Colonic mucosa (tissue), 4 donors: ENCODE measurements at regions not wholly inside any gene's neighbourhood (a gene's known extent, or its start where the extent isn't known, plus 50 kb on each side); places are given as distances from the start of the nearest gene placed in this dataset.

Experiments used
- DNase-seq: peaks from one replicate; pipeline ENCODE4 v3.0.0-alpha.2; 2020
- H3K27ac ChIP-seq: fragments of 200-600 bp; one replicate; pipeline ENCODE4 v1.8.0; 2021
- H3K27me3 ChIP-seq: fragments of 200-600 bp; one replicate; pipeline ENCODE4 v1.8.0; 2021
- H3K36me3 ChIP-seq: fragments of 200-600 bp; one replicate; pipeline ENCODE4 v1.8.0; 2021
- H3K4me1 ChIP-seq: fragments of 200-600 bp; one replicate; pipeline ENCODE4 v1.8.0; 2021; ENCODE audit warnings: mild to moderate bottlenecking
- H3K4me3 ChIP-seq: fragments of 200-600 bp; one replicate; pipeline ENCODE4 v1.8.0; 2021
- H3K9ac ChIP-seq, 2 donors: one replicate each; pipeline ENCODE4 v1.7.0; 2013; ENCODE audit warnings: control low read depth in 2 of 2, low read depth in 2 of 2, low read length in 2 of 2
- H3K9me3 ChIP-seq: fragments of 200-600 bp; one replicate; pipeline ENCODE4 v1.8.0; 2021
- CTCF ChIP-seq: fragments of 200-600 bp; IDR thresholded peaks from one replicate; pipeline ENCODE4 v1.8.0; 2022; ENCODE audit warnings: antibody characterized with exemption, mild to moderate bottlenecking
- intact Hi-C: fragments of 100-400 bp; cut with DNase I; formaldehyde crosslinking; loops from one replicate; pipeline ENCODE4 v1.14.1; 2022
- donor health status: healthy.
- donor health status: DM: no; HTN: no; CAD: no.
- donor health status: DM: no; HTN: no; CAD: no.

GRCh38 chr5:118033686-118034338 lies 954.5 kb downstream of the DTWD2 start:
- no peaks in the 10 kb centered on the region for H3K9me3 ChIP-seq
- intact Hi-C loops = no loop called here
- DNase-seq = no peak
- TF ChIP-seq CTCF = no peak
- no peaks in the 10 kb centered on the region for H3K27me3 ChIP-seq
- H3K4me3 ChIP-seq = no peak overlapping the region
- no peaks in the 10 kb centered on the region for H3K36me3 ChIP-seq
- no peaks in the 10 kb centered on the region for H3K4me1 ChIP-seq
- no peak overlapping the region for H3K9ac ChIP-seq
- H3K27ac ChIP-seq = no peak overlapping the region

GRCh38 chr5:118029807-118030206 lies 958.5 kb downstream of the DTWD2 start:
- intact Hi-C loops = no loop called here
- no peaks in the 10 kb centered on the region for H3K27me3 ChIP-seq
- H3K4me3 ChIP-seq = no peak overlapping the region
- H3K9ac ChIP-seq = no peak overlapping the region
- H3K27ac ChIP-seq = no peak overlapping the region
- no peaks in the 10 kb centered on the region for H3K36me3 ChIP-seq
- no peak for DNase-seq
- H3K4me1 ChIP-seq = no peaks in the 10 kb centered on the region
- no peak for TF ChIP-seq CTCF
- H3K9me3 ChIP-seq = no peaks in the 10 kb centered on the region

GRCh38 chr5:118022062-118022461 lies 966.3 kb downstream of the DTWD2 start:
- no peak overlapping the region for H3K9ac ChIP-seq
- no peak overlapping the region for H3K4me3 ChIP-seq
- no peak overlapping the region for H3K27ac ChIP-seq
- intact Hi-C loops = no loop called here
- no peak for TF ChIP-seq CTCF
- no peak for DNase-seq
- no peaks in the 10 kb centered on the region for H3K36me3 ChIP-seq
- H3K4me1 ChIP-seq = no peaks in the 10 kb centered on the region
- H3K9me3 ChIP-seq = no peaks in the 10 kb centered on the region
- H3K27me3 ChIP-seq = no peaks in the 10 kb centered on the region

GRCh38 chr5:118017536-118017935 lies 970.8 kb downstream of the DTWD2 start:
- no peaks in the 10 kb centered on the region for H3K9me3 ChIP-seq
- H3K27me3 ChIP-seq = no peaks in the 10 kb centered on the region
- TF ChIP-seq CTCF = no peak
- intact Hi-C loops = no loop called here
- no peak overlapping the region for H3K4me3 ChIP-seq
- DNase-seq = no peak
- H3K27ac ChIP-seq = no peak overlapping the region
- no peaks in the 10 kb centered on the region for H3K36me3 ChIP-seq
- no peaks in the 10 kb centered on the region for H3K4me1 ChIP-seq
- no peak overlapping the region for H3K9ac ChIP-seq

GRCh38 chr5:118016396-118016795 lies 972.0 kb downstream of the DTWD2 start:
- no peak overlapping the region for H3K27ac ChIP-seq
- no peak for DNase-seq
- no peaks in the 10 kb centered on the region for H3K36me3 ChIP-seq
- H3K9me3 ChIP-seq = no peaks in the 10 kb centered on the region
- no peak overlapping the region for H3K9ac ChIP-seq
- intact Hi-C loops = no loop called here
- H3K4me1 ChIP-seq = no peaks in the 10 kb centered on the region
- H3K4me3 ChIP-seq = no peak overlapping the region
- TF ChIP-seq CTCF = no peak
- no peaks in the 10 kb centered on the region for H3K27me3 ChIP-seq
